ENCODE measurements at regions not wholly inside any gene's neighbourhood (a gene's known extent, or its start where the extent isn't known, plus 50 kb on each side); places are given as distances from the start of the nearest gene placed in this dataset.

DNA sequence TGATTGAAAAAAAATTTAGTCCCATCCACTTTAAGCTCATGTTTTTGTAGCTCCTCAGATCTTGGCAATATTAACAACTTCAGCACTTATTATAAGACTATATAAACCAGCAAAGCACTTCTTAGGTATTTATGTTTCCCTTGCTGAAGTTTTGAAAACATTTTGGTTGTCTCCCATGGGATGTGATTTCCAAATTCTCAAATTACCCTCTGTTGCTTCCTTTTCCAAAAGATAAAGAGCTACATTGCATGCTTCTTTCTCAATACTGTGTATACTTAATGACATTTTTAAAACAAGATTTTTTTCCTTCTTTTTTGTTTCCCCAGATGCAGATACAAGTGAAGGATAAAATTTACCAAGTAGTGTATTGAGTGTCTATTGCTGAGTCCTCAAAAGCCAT, 567.1 kb downstream of the CSNK1G3 start:
- Histone ChIP-seq H3K9ac (ENCODE audit: control insufficient read depth, extremely low read depth, insufficient read depth, low read length) (no peak overlapping the region), H3K27me3 (ENCODE audit: control insufficient read depth, extremely low read depth, insufficient read depth, low read length) (no peaks in the 10 kb centered on the region), H3K4me1 (ENCODE audit: control insufficient read depth, extremely low read depth, insufficient read depth, low read length) (peaks cover 8% of the 10 kb centered on the region), H3K27ac (ENCODE audit: control insufficient read depth, insufficient read depth, low read length) (no peak overlapping the region), H4K20me1 (ENCODE audit: control insufficient read depth, extremely low read depth, insufficient read depth, low read length) (no peaks in the 10 kb centered on the region), H3K9me1 (ENCODE audit: control insufficient read depth, extremely low read depth, insufficient read depth, low read length) (no peaks in the 10 kb centered on the region), H3K4me3 (ENCODE audit: control insufficient read depth in 2 of 3, extremely low read depth in 1 of 3, insufficient read depth in 2 of 3, low read depth in 1 of 3, low read length in 3 of 3) (no peak overlapping the region), H3K9me3 (ENCODE audit: control insufficient read depth, low read depth, low read length) (no peaks in the 10 kb centered on the region), H3K36me3 (ENCODE audit: control insufficient read depth in 2 of 2, extremely low read depth in 1 of 2, insufficient read depth in 2 of 2, low read length in 2 of 2) (no peaks in the 10 kb centered on the region), H2AFZ (ENCODE audit: control insufficient read depth, low read length) (no peak overlapping the region), H3K4me2 (ENCODE audit: control insufficient read depth, extremely low read depth, insufficient read depth, low read depth, low read length) (no peak overlapping the region), H3K79me2 (ENCODE audit: control insufficient read depth, insufficient read depth, low read length) (no peaks in the 10 kb centered on the region)
- TF ChIP-seq EZH2 (IDR thresholded peaks at IDR 0.05; ENCODE audit: low read length) (no peak), CTCF (optimal IDR thresholded peaks at IDR 0.05 in 1 of 3, IDR thresholded peaks at IDR 0.05 in 1 of 3, conservative IDR thresholded peaks at IDR 0.05 in 1 of 3; ENCODE audit: extremely low read depth in 1 of 3, insufficient read depth in 2 of 3, low read length in 3 of 3) (no peak)
- DNase-seq (ENCODE audit: low read depth, low spot score) (no peak), FAIRE-seq (no peak)
- dilution Hi-C loops (cut with MboI; ENCODE audit: extremely low pct_ligation_motif_present, low sequenced_read_pairs), result no loop called here

- no peaks in the 10 kb centered on the region for H3K9me1 ChIP-seq (ENCODE audit: control insufficient read depth, extremely low read depth, insufficient read depth, low read length)
- no peak overlapping the region for H2AFZ ChIP-seq (ENCODE audit: control insufficient read depth, low read length)
- no peaks in the 10 kb centered on the region for H3K79me2 ChIP-seq (ENCODE audit: control insufficient read depth, insufficient read depth, low read length)
- no peak overlapping the region for H3K4me3 ChIP-seq (ENCODE audit: control insufficient read depth in 2 of 3, extremely low read depth in 1 of 3, insufficient read depth in 2 of 3, low read depth in 1 of 3, low read length in 3 of 3)
- H4K20me1 ChIP-seq (ENCODE audit: control insufficient read depth, extremely low read depth, insufficient read depth, low read length), result no peaks in the 10 kb centered on the region
- no peak overlapping the region for H3K9ac ChIP-seq (ENCODE audit: control insufficient read depth, extremely low read depth, insufficient read depth, low read length)
- no peak overlapping the region for H3K4me2 ChIP-seq (ENCODE audit: control insufficient read depth, extremely low read depth, insufficient read depth, low read depth, low read length)
- FAIRE-seq (no peak), DNase-seq (ENCODE audit: low read depth, low spot score) (no peak)
- TF ChIP-seq EZH2 (IDR thresholded peaks at IDR 0.05; ENCODE audit: low read length) (no peak), CTCF (optimal IDR thresholded peaks at IDR 0.05 in 1 of 3, IDR thresholded peaks at IDR 0.05 in 1 of 3, conservative IDR thresholded peaks at IDR 0.05 in 1 of 3; ENCODE audit: extremely low read depth in 1 of 3, insufficient read depth in 2 of 3, low read length in 3 of 3) (no peak)
- H3K27me3 ChIP-seq (ENCODE audit: control insufficient read depth, extremely low read depth, insufficient read depth, low read length), result no peaks in the 10 kb centered on the region
- H3K4me1 ChIP-seq (ENCODE audit: control insufficient read depth, extremely low read depth, insufficient read depth, low read length), result no peaks in the 10 kb centered on the region
- no peaks in the 10 kb centered on the region for H3K36me3 ChIP-seq (ENCODE audit: control insufficient read depth in 2 of 2, extremely low read depth in 1 of 2, insufficient read depth in 2 of 2, low read length in 2 of 2)
- no peak overlapping the region for H3K27ac ChIP-seq (ENCODE audit: control insufficient read depth, insufficient read depth, low read length)
- no peaks in the 10 kb centered on the region for H3K9me3 ChIP-seq (ENCODE audit: control insufficient read depth, low read depth, low read length)
- dilution Hi-C loops (cut with MboI; ENCODE audit: extremely low pct_ligation_motif_present, low sequenced_read_pairs), result no loop called here
These were observed 562.5 kb downstream of the CSNK1G3 start for GRCh38 chr5:124074500-124074899.

All from keratinocyte (primary cell).